Rectal smooth muscle tissue (tissue), 1 donor: ENCODE measurements at regions not wholly inside any gene's neighbourhood (a gene's known extent, or its start where the extent isn't known, plus 50 kb on each side); places are given as distances from the start of the nearest gene placed in this dataset.
"Not testable (repeated sequence)": the region's sequence is repeated elsewhere in the genome, so short reads cannot be mapped to it uniquely, and the experiment has no call there.

ENCODE experiments used
- H3K27ac ChIP-seq: one replicate; pipeline ENCODE4 v1.7.0; 2013; ENCODE audit warnings: low read depth, low read length, inconsistent platforms
- H3K27me3 ChIP-seq: one replicate; pipeline ENCODE4 v1.7.0; 2013; ENCODE audit warnings: low read length; ENCODE audit not compliant: control insufficient read depth, insufficient read depth
- H3K36me3 ChIP-seq: one replicate; pipeline ENCODE4 v1.7.0; 2013; ENCODE audit warnings: low read length; ENCODE audit not compliant: control insufficient read depth, insufficient read depth
- H3K4me1 ChIP-seq: one replicate; pipeline ENCODE4 v1.7.0; 2013; ENCODE audit warnings: low read length; ENCODE audit not compliant: control insufficient read depth, insufficient read depth
- H3K4me3 ChIP-seq: one replicate; pipeline ENCODE4 v1.7.0; 2013; ENCODE audit warnings: low read length
- H3K9ac ChIP-seq: one replicate; pipeline ENCODE4 v1.7.0; 2013; ENCODE audit warnings: low read length

GRCh38 chr16:29294951-29295795 lies 111.3 kb downstream of the NPIPB11 start:
- H3K27ac ChIP-seq, H3K27me3 ChIP-seq, H3K4me3 ChIP-seq, H3K9ac ChIP-seq, H3K36me3 ChIP-seq: not testable (repeated sequence)
- peaks cover 14% of the 10 kb centered on the region for H3K4me1 ChIP-seq

- H3K4me3 ChIP-seq, H3K36me3 ChIP-seq, H3K27me3 ChIP-seq, H3K27ac ChIP-seq, H3K9ac ChIP-seq: not testable (repeated sequence)
- H3K4me1 ChIP-seq: peaks cover 15% of the 10 kb centered on the region
Measured at GRCh38 chr16:29294400-29294933, 112.0 kb downstream of the NPIPB11 start.

DNA sequence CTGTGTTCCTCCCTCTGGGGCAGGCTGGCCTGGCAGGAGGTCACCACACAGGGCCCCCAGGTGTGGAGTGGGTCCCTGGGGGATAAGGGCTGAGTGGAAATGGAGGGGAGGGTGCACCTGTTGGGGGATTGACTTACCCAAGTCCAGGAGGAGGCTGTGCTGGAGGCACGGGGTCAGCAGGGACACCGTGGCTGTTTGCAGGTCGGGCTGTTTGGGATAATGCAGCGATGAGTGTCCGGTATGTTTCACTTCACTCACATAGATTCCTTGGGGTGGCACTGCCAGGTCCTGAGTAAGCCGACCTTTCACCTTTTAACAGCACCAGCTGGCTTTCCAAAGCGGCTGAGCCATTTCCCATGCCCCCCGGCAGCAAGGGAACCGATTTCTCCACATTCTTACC lies 113.0 kb downstream of the NPIPB11 start:
- not testable (repeated sequence) for H3K27me3 ChIP-seq, H3K9ac ChIP-seq, H3K36me3 ChIP-seq, H3K27ac ChIP-seq, H3K4me3 ChIP-seq
- H3K4me1 ChIP-seq: peaks cover 20% of the 10 kb centered on the region

DNA sequence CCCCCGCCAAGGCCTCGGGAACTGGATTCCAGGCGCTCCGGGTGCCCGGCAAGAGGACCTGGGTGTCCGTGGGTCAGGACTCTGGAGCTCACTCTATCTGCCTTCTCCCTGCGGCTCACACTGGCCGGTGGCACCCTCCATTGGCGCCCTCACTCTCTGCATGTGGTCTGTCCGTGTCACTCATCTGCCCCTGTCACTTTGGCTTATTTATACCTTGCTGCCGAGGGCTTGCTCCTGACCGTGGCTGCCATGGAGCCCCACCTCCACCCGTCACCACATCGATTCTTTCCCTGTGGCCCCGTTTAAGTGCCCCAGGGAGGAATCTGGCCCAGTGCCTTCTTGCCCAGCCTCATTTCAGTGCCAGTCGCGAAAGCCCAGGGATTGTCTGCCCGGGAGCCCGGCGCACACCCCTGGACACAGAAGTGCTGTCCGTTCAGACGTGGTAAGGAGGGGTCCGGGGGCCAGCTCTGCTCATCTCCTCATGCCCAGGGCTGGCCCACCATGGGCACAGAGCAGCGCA lies 113.5 kb downstream of the NPIPB11 start:
- H3K4me3 ChIP-seq, H3K27ac ChIP-seq, H3K27me3 ChIP-seq, H3K9ac ChIP-seq, H3K36me3 ChIP-seq: not testable (repeated sequence)
- H3K4me1 ChIP-seq: peaks cover 20% of the 10 kb centered on the region

GRCh38 chr16:29291329-29292271 lies 114.9 kb downstream of the NPIPB11 start:
- Histone ChIP-seq H3K4me3 (peak overlapping the region; percentile 10), H3K4me1 (peaks cover 23% of the 10 kb centered on the region), H3K27ac (peak overlapping the region; percentile 21)
- not testable (repeated sequence) for H3K36me3 ChIP-seq, H3K27me3 ChIP-seq, H3K9ac ChIP-seq

GRCh38 chr16:29290631-29291247 lies 115.8 kb downstream of the NPIPB11 start:
- H3K27ac ChIP-seq: peak overlapping the region; percentile 69
- H3K9ac ChIP-seq: peak overlapping the region; percentile 16

DNA sequence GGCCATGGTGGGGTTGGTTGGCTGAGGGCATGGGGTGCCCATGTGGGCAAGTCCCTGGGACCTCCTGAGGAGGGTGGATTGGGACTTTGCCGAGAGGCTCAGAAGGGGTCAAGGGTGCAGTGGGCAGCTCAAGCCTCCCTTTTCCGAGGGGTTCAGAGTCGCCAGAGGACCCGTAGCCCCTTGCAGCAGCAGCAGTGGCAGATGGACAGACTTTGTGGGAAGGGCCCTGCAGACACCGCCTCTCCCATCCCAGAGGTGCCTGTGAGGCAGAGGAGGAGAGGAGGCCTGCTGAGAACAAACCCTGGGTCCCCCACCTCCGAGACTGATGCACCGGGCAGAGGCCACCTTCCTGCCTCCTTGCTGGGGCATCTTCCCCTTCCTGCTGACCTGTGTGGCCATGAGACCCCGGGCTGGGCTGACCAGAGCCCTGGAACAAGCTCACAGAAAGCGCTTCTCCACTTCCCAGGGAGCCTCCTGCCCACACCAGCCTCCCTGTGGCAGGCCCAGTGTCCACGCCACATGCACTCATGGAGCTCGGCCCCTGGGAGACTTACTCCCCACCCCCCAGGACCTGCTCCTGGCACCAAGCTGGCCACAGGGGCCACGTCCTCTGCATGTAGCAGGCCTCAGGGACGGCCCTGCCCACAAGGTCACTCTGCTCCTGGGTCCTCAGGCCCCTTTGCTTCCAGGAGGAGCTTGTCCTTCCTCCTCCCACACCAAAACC lies 116.8 kb downstream of the NPIPB11 start:
- H3K27me3 ChIP-seq, H3K36me3 ChIP-seq, H3K9ac ChIP-seq: not testable (repeated sequence)
- peak overlapping the region; percentile 61 for H3K27ac ChIP-seq
- H3K4me1 ChIP-seq: peaks cover 23% of the 10 kb centered on the region
- peak overlapping the region; percentile 4 for H3K4me3 ChIP-seq

More at GRCh38 chr16:29290631-29291247, 115.8 kb downstream of the NPIPB11 start:
- Histone ChIP-seq H3K4me3 (peak overlapping the region; percentile 56), H3K4me1 (peaks cover 23% of the 10 kb centered on the region), H3K27me3 (no peaks in the 10 kb centered on the region), H3K36me3 (no peaks in the 10 kb centered on the region)

GRCh38 chr16:29288711-29289474 lies 117.6 kb downstream of the NPIPB11 start:
- not testable (repeated sequence) for H3K9ac ChIP-seq, H3K27me3 ChIP-seq, H3K36me3 ChIP-seq
- peak overlapping the region; percentile 32 for H3K4me3 ChIP-seq
- peak overlapping the region; percentile 61 for H3K27ac ChIP-seq
- H3K4me1 ChIP-seq: peaks cover 23% of the 10 kb centered on the region

DNA sequence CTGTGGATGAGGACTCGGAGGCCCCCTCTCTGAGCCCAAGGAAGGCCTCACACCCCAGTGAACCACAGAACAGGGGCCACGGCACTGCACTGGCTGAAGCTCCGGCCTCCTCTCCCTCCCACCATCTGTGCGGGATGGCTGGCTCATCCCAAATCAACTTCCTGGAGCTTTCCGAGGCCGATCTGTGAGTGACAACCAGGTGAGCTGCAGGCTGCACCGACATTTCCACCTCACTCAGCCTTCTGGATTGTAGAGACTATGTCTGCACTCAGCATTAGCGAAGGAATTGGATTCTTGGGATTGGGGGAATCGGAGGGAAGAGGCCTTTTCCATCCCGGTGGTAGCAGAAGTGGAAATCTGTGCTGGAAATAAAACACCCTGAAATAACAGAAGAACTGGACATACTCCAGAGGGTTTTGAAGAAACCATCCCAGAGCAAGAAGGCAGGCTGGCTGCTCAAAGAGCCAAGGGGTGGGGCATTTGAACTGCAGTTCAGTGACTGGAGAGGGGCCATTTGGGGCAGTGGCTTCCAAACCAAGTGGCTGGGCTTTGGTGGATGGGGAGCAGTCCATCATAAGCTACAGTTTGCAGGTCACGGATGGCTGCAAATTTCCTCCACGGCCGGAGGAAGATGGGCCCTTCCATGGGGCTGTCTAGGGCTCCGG lies 118.5 kb downstream of the NPIPB11 start:
- H3K4me3 ChIP-seq, H3K9ac ChIP-seq, H3K36me3 ChIP-seq, H3K27me3 ChIP-seq: not testable (repeated sequence)
- Histone ChIP-seq H3K4me1 (peaks cover 23% of the 10 kb centered on the region), H3K27ac (peak overlapping the region; percentile 61)

GRCh38 chr16:29287246-29287645 lies 119.3 kb downstream of the NPIPB11 start:
- not testable (repeated sequence) for H3K4me3 ChIP-seq, H3K27ac ChIP-seq, H3K9ac ChIP-seq, H3K27me3 ChIP-seq, H3K36me3 ChIP-seq
- H3K4me1 ChIP-seq: peaks cover 23% of the 10 kb centered on the region

DNA sequence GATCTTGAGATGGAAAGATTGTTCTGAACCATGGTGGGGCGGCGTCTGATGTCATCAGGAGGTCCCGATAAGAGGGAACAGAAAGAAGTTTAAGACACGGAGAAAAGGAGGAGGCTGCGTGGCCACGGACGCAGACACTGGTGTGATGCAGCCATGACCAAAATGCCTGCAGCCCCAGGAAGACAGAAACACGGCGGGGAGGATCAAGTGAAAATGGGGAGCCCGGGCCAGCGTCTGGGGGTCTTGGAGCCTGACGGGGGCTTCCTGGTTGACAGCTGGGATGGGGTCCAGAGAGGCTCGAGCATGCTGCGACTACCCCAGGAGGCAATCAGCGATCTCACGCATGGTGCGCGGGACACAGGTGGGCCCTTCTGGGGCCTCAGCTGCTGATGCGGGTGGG lies 119.7 kb downstream of the NPIPB11 start:
- H3K4me1 ChIP-seq: peaks cover 20% of the 10 kb centered on the region
- not testable (repeated sequence) for H3K4me3 ChIP-seq, H3K36me3 ChIP-seq, H3K27ac ChIP-seq, H3K27me3 ChIP-seq, H3K9ac ChIP-seq
